Erythroblast (primary cell): ENCODE measurements at regions not wholly inside any gene's neighbourhood (a gene's known extent, or its start where the extent isn't known, plus 50 kb on each side); places are given as distances from the start of the nearest gene placed in this dataset.

ENCODE experiments used
- GATA1 ChIP-seq: IDR thresholded peaks from 2 replicates; pipeline ENCODE4 v1.6.1; 2011; ENCODE audit warnings: low read depth, mild to moderate bottlenecking, control low read depth, low read length, moderate library complexity
- POLR2A ChIP-seq: IDR thresholded peaks from 2 replicates; pipeline ENCODE4 v1.6.1; 2011; ENCODE audit warnings: mild to moderate bottlenecking, low read length

DNA sequence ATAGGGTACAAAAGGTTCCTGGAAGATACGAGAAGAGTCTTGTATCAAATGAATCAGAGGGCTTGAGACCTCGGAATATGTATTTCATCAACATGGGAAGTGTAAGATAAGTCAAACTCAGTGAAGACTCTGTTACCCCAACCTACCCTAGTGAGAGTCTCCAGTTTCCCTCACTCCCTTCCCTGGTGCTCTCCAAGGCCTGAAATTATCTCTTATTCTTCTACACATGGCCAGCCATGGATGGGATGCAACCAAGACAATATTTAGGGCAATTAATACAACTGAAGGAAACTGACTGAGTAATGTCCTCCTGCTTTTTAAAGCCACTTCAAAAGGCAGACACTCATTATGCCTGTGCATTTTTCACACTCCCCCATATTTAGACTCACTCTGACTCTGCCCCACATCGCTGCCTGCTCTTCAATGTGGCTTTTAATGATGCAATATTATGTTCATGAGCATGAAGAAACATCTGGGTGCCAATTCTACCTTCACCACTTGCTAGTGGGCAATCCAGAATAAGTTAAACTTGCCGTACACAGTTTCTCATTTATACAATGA lies 137.1 kb upstream of the THBS1 start:
- no peak for TF ChIP-seq POLR2A
- no peak for TF ChIP-seq GATA1
